HUES48 (cell line): ENCODE measurements at regions not wholly inside any gene's neighbourhood (a gene's known extent, or its start where the extent isn't known, plus 50 kb on each side); places are given as distances from the start of the nearest gene placed in this dataset.

Experiments used
- H3K27ac ChIP-seq: one replicate; pipeline ENCODE4 v1.7.0; 2013; ENCODE audit warnings: low read depth, low read length, inconsistent platforms
- H3K27me3 ChIP-seq: 2 replicates; pipeline ENCODE4 v1.6.1; 2013; ENCODE audit warnings: mild to moderate bottlenecking, low read length; ENCODE audit not compliant: control insufficient read depth, insufficient read depth
- H3K36me3 ChIP-seq: 2 replicates; pipeline ENCODE4 v1.6.1; 2013; ENCODE audit warnings: low read length; ENCODE audit not compliant: control insufficient read depth, insufficient read depth
- H3K4me1 ChIP-seq: 2 replicates; pipeline ENCODE4 v1.6.1; 2013; ENCODE audit warnings: mild to moderate bottlenecking, low read length; ENCODE audit not compliant: control insufficient read depth, insufficient read depth
- H3K4me3 ChIP-seq: 2 replicates; pipeline ENCODE4 v1.5.1; 2013; ENCODE audit warnings: mild to moderate bottlenecking, low read depth, low read length
- H3K9ac ChIP-seq: 2 replicates; pipeline ENCODE4 v1.6.1; 2013; ENCODE audit warnings: mild to moderate bottlenecking, low read depth, low read length, moderate library complexity
- H3K9me3 ChIP-seq: 2 replicates; pipeline ENCODE4 v1.6.1; 2013; ENCODE audit warnings: low read length; ENCODE audit not compliant: control insufficient read depth, insufficient read depth

DNA sequence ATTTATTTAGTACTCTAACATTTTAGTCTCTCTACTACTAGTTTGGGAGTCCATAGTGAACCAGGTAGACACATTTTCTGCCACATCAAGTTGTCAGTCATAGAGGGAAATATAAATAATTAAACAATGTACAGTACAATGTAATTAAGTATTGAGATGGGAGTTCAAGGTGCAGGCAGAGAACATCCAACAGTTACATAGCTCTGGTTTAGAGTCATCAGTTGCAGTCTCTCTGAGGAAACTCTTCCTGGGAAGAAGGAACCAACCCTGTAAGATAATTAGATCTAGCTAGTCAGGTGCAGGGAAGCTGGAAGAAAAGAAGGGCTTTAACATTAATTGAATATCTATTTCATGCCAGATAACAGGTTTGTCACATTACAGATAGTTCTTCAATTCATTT is 457.9 kb upstream of the DYNLRB2 start:
- H3K36me3 ChIP-seq: no peaks in the 10 kb centered on the region
- H3K4me3 ChIP-seq: no peak overlapping the region
- H3K27ac ChIP-seq: no peak overlapping the region
- 0 out of 2 replicates have a peak, but pooled peaks cover 2% of the 10 kb centered on the region for H3K4me1 ChIP-seq
- no peaks in the 10 kb centered on the region for H3K27me3 ChIP-seq
- H3K9ac ChIP-seq: no peak overlapping the region
- no peaks in the 10 kb centered on the region for H3K9me3 ChIP-seq

DNA sequence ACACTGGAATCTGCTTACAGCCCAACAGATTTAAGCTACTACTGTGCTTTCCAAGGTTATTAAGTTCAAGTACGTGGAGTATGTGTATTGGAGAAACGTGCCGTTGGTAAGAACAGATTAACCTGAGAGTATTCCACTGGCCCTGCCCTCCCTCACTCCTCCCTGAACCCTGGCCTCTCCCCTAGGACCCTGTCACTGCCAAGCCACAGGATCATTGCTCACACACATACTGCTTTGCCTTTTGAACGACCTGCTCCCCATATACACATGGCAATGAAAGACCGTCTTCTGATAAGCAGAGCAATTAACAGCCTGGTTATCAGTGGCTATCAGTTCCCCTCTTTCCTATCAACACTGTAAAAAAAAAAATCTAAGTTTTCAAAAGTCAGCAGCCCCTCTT is 458.9 kb upstream of the DYNLRB2 start:
- Histone ChIP-seq H3K9me3 (no peaks in the 10 kb centered on the region), H3K4me1 (0 out of 2 replicates have a peak, but pooled peaks cover 2% of the 10 kb centered on the region), H3K9ac (no peak overlapping the region), H3K27me3 (no peaks in the 10 kb centered on the region), H3K4me3 (no peak overlapping the region), H3K36me3 (no peaks in the 10 kb centered on the region), H3K27ac (no peak overlapping the region)

DNA sequence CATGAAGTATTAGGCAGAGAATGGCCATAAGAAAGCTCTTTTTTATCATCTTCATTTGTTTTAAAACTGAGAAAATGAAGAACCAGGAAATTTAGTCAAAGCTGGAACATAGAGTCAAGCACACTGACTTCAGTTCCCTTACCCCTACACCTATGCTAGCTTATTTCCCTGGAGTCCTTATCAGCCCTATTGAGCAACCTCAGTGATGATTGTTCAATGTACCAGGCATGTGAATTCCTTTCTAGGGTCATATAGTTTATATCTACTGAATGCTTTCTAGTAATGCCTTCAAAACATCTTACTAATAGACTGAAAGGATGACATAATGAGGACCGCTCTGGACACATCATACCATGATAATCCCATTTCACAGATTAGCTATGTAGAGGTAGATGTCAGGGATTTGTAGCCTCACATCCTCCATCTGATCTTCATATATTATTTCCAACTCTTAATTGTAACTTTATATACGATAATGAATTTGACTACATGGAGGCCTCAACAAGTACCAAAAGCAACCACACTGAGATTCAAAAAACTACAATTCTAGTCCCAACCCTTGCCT is 460.4 kb upstream of the DYNLRB2 start:
- Histone ChIP-seq H3K36me3 (no peaks in the 10 kb centered on the region), H3K4me1 (0 out of 2 replicates have a peak, but pooled peaks cover 2% of the 10 kb centered on the region), H3K4me3 (no peak overlapping the region), H3K9ac (no peak overlapping the region), H3K27me3 (no peaks in the 10 kb centered on the region), H3K27ac (no peak overlapping the region), H3K9me3 (no peaks in the 10 kb centered on the region)

DNA sequence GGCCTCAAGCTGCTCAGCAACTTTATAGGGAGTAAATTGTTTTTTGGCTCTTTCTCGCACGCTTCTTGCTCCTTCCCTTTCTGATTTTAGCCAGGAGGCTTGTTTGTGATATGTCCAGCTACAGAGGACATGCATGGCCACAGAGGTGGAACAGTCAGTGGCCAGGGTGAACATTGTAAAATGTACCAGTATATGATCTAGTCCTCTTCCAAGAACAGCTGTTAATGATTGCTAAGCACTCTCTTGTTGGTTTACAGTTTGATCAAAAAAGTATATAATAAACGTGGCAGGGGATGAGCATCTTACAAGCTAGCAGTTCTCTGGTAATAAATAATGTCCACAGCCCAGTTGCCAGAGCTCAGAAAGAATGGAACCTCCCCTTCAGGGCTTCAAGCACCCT is 461.7 kb upstream of the DYNLRB2 start:
- Histone ChIP-seq H3K9ac (no peak overlapping the region), H3K27me3 (no peaks in the 10 kb centered on the region), H3K9me3 (no peaks in the 10 kb centered on the region), H3K4me3 (no peak overlapping the region), H3K27ac (no peak overlapping the region), H3K36me3 (no peaks in the 10 kb centered on the region), H3K4me1 (no peaks in the 10 kb centered on the region)

DNA sequence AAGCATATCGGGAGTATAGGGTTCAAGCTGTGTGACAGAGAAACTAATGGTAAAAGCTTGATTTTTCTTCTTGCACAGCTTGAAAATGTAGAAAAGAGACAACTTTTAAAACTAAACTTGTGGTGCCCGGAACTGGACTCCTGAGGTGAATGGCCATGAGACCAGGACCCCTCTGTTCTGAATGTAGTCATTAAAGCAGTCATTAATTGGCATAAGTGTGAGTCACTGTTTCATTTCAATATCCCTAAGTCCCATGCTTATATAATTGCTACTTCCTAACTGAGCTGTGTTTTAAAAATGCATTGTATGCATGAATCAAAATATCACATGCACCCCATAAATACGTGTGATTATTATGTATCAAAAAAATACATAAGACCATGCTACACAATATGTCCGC is 463.1 kb upstream of the DYNLRB2 start:
- H3K9me3 ChIP-seq: no peaks in the 10 kb centered on the region

GRCh38 chr16:80074329-80074728 is 466.5 kb upstream of the DYNLRB2 start:
- no peaks in the 10 kb centered on the region for H3K9me3 ChIP-seq
- peaks cover 7% of the 10 kb centered on the region; the same call in 1 of the 2 replicates for H3K4me1 ChIP-seq
- no peak overlapping the region for H3K4me3 ChIP-seq
- H3K27ac ChIP-seq: no peak overlapping the region
- no peaks in the 10 kb centered on the region for H3K27me3 ChIP-seq
- H3K36me3 ChIP-seq: no peaks in the 10 kb centered on the region
- H3K9ac ChIP-seq: no peak overlapping the region

More for the DNA sequence above, 463.1 kb upstream of the DYNLRB2 start:
- H3K36me3 ChIP-seq: no peaks in the 10 kb centered on the region
- H3K27me3 ChIP-seq: no peaks in the 10 kb centered on the region
- no peak overlapping the region for H3K27ac ChIP-seq
- no peak overlapping the region for H3K4me3 ChIP-seq
- no peak overlapping the region for H3K9ac ChIP-seq
- H3K4me1 ChIP-seq: peaks cover 5% of the 10 kb centered on the region; the same call in 1 of the 2 replicates

DNA sequence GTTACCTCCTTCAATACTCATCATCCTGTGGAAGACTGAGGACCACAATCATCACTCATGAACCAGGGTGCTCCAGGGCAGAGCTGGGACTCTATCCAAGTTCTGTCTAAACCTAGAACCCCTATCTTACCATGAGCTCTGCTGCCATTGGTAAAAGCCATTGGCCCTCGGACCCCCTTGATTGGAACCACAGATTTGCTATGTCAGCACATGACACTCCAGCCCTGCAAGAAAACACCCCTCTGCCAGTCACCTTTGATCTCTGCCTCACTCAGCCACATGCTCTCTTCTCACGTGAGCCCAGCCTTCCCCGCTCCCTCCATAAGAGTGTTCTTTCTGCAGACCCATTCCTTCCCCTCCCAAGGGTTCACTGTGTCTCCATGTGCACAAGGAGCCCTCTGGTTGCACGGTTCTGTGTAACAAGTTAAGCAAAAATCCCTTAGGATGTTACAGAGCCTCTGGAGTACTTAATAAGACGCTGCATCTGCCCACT is 468.8 kb upstream of the DYNLRB2 start:
- no peak overlapping the region for H3K27ac ChIP-seq
- H3K36me3 ChIP-seq: no peaks in the 10 kb centered on the region
- peaks cover 7% of the 10 kb centered on the region; the same call in 1 of the 2 replicates for H3K4me1 ChIP-seq
- no peak overlapping the region for H3K9ac ChIP-seq
- no peak overlapping the region for H3K4me3 ChIP-seq
- no peaks in the 10 kb centered on the region for H3K27me3 ChIP-seq
- no peaks in the 10 kb centered on the region for H3K9me3 ChIP-seq

DNA sequence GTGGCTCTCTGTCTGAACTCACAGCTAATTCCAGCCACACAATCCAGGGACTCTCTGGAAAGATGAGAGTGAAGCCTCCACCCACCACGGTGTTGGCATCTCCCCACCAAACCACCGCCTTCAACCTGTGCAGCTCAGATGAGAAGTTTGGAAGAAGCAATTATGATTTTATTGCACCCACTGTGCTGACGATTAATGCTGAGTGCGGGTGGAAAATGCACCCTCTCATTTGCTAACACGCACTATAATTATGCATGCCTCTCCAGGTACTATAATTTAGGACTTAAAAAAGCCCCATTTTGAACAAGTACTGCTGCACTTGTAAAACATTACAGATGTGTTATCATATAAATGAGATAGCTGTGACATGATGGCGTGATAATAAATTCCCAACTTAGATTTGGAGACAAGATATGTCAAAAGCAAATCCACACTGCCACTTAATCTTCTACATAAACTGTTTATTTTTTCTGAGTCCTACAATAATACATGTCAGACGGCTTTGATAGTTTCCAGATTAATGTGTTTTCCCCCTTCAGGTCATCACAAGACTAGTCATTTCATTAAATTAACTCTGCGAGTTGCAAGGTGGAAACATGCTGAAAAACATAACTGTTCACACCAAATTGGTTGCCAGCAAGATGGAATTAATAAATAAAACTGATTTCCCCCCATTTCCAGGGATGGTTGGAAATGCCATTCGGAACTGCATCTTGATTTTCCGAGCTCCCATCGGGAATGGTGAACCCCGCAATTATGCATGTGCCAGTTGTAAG is 466.5 kb upstream of the MAF start:
- H3K27ac ChIP-seq: no peak overlapping the region

GRCh38 chr16:80065541-80065940 is 465.0 kb upstream of the MAF start:
- H3K4me1 ChIP-seq: no peaks in the 10 kb centered on the region
- H3K27me3 ChIP-seq: no peaks in the 10 kb centered on the region
- no peaks in the 10 kb centered on the region for H3K9me3 ChIP-seq
- H3K27ac ChIP-seq: no peak overlapping the region
- H3K36me3 ChIP-seq: no peaks in the 10 kb centered on the region
- H3K9ac ChIP-seq: no peak overlapping the region
- no peak overlapping the region for H3K4me3 ChIP-seq

More for the DNA sequence above, 466.5 kb upstream of the MAF start:
- H3K9ac ChIP-seq: no peak overlapping the region
- H3K27me3 ChIP-seq: no peaks in the 10 kb centered on the region
- no peaks in the 10 kb centered on the region for H3K9me3 ChIP-seq
- no peaks in the 10 kb centered on the region for H3K36me3 ChIP-seq
- H3K4me3 ChIP-seq: no peak overlapping the region
- H3K4me1 ChIP-seq: no peaks in the 10 kb centered on the region

DNA sequence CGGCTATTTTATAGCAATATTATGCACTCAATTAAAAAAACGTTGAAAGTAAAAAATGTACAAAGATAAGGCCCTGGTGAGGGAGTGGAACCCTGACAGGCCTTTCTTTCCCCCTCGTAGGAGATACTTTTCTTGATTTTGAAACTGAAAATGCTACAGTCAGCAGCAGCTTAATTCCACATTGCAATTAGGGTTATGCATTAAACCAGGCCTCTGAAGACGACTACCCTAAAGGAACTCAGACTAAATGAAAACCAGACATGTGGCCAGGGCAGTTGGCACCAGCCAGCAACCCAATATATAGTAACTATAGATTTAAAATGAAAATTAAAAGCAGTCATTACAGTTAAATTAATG is 463.2 kb upstream of the MAF start:
- Histone ChIP-seq H3K27me3 (no peaks in the 10 kb centered on the region), H3K4me3 (no peak overlapping the region), H3K9ac (no peak overlapping the region), H3K4me1 (no peaks in the 10 kb centered on the region), H3K9me3 (no peaks in the 10 kb centered on the region), H3K27ac (no peak overlapping the region), H3K36me3 (no peaks in the 10 kb centered on the region)

GRCh38 chr16:80063031-80063712 is 462.6 kb upstream of the MAF start:
- no peaks in the 10 kb centered on the region for H3K9me3 ChIP-seq
- H3K4me3 ChIP-seq: no peak overlapping the region
- H3K36me3 ChIP-seq: no peaks in the 10 kb centered on the region
- H3K27ac ChIP-seq: no peak overlapping the region
- no peak overlapping the region for H3K9ac ChIP-seq
- H3K4me1 ChIP-seq: no peaks in the 10 kb centered on the region
- H3K27me3 ChIP-seq: no peaks in the 10 kb centered on the region
